Left hindlimb (tissue), 1 donor: ENCODE measurements at regions not wholly inside any gene's neighbourhood (a gene's known extent, or its start where the extent isn't known, plus 50 kb on each side); places are given as distances from the start of the nearest gene placed in this dataset.
"Not testable (repeated sequence)": the region's sequence is repeated elsewhere in the genome, so short reads cannot be mapped to it uniquely, and the experiment has no call there.

Source experiments
- DNase-seq: peaks from one replicate; pipeline ENCODE4 v3.0.0-alpha.2; 2018

GRCh38 chr20:22691369-22692118 lies 107.2 kb upstream of the FOXA2 start:
- DNase-seq, result peak; percentile 83

- DNase-seq, result no peak
Measured at GRCh38 chr20:22692119-22692475, 107.7 kb upstream of the FOXA2 start.

- DNase-seq, result not testable (repeated sequence)
Measured at GRCh38 chr20:22692620-22693019, 108.2 kb upstream of the FOXA2 start.

GRCh38 chr20:22696759-22697158 lies 112.4 kb upstream of the FOXA2 start:
- DNase-seq, result no peak

- no peak for DNase-seq
Measured at GRCh38 chr20:22698259-22698842, 114.0 kb upstream of the FOXA2 start.

- no peak for DNase-seq
Measured at GRCh38 chr20:22699396-22699795, 115.0 kb upstream of the FOXA2 start.

- no peak for DNase-seq
Measured at GRCh38 chr20:22700367-22700766, 116.0 kb upstream of the FOXA2 start.

- DNase-seq, result no peak
Measured at GRCh38 chr20:22701679-22702308, 117.4 kb upstream of the FOXA2 start.

- DNase-seq, result no peak
Measured at GRCh38 chr20:22703843-22704242, 119.5 kb upstream of the FOXA2 start.

- DNase-seq, result no peak
Measured at GRCh38 chr20:22711971-22712755, 127.8 kb upstream of the FOXA2 start.

GRCh38 chr20:22716821-22717351 lies 132.5 kb upstream of the FOXA2 start:
- DNase-seq, result peak; percentile 37

- DNase-seq, result no peak
Measured at GRCh38 chr20:22717466-22717865, 133.1 kb upstream of the FOXA2 start.

GRCh38 chr20:22719167-22719591 lies 134.8 kb upstream of the FOXA2 start:
- DNase-seq, result peak; percentile 40

GRCh38 chr20:22720206-22720605 lies 135.8 kb upstream of the FOXA2 start:
- no peak for DNase-seq

- DNase-seq, result no peak
Measured at GRCh38 chr20:22722811-22723210, 138.4 kb upstream of the FOXA2 start.

- DNase-seq, result no peak
Measured at GRCh38 chr20:22723659-22724058, 139.3 kb upstream of the FOXA2 start.

GRCh38 chr20:22728146-22728745 lies 143.9 kb upstream of the FOXA2 start:
- DNase-seq, result no peak

- no peak for DNase-seq
Measured at GRCh38 chr20:22729180-22729579, 144.8 kb upstream of the FOXA2 start.

GRCh38 chr20:22729616-22730236 lies 145.4 kb upstream of the FOXA2 start:
- DNase-seq, result no peak

GRCh38 chr20:22732751-22733150 lies 148.4 kb upstream of the FOXA2 start:
- DNase-seq, result no peak

- DNase-seq, result not testable (repeated sequence)
Measured at GRCh38 chr20:22734946-22735647, 150.7 kb upstream of the FOXA2 start.

GRCh38 chr20:22740829-22741228 lies 156.5 kb upstream of the FOXA2 start:
- DNase-seq, result no peak
